ENCODE measurements at regions not wholly inside any gene's neighbourhood (a gene's known extent, or its start where the extent isn't known, plus 50 kb on each side); places are given as distances from the start of the nearest gene placed in this dataset.

GRCh38 chr18:8942909-8943545 is 159.5 kb upstream of the NDUFV2 start:
- no peaks in the 10 kb centered on the region for H3K9me1 ChIP-seq (ENCODE audit: control insufficient read depth, extremely low read depth, insufficient read depth, low read length)
- H3K36me3 ChIP-seq (ENCODE audit: control insufficient read depth in 2 of 2, extremely low read depth in 1 of 2, insufficient read depth in 2 of 2, low read length in 2 of 2) = no peaks in the 10 kb centered on the region
- no peaks in the 10 kb centered on the region for H4K20me1 ChIP-seq (ENCODE audit: control insufficient read depth, extremely low read depth, insufficient read depth, low read length)
- no peak overlapping the region for H3K9ac ChIP-seq (ENCODE audit: control insufficient read depth, extremely low read depth, insufficient read depth, low read length)
- no peaks in the 10 kb centered on the region for H3K27me3 ChIP-seq (ENCODE audit: control insufficient read depth, extremely low read depth, insufficient read depth, low read length)
- no peak for DNase-seq (ENCODE audit: low read depth, low spot score)
- peaks cover 4% of the 10 kb centered on the region for H3K9me3 ChIP-seq (ENCODE audit: control insufficient read depth, low read depth, low read length)
- dilution Hi-C loops (cut with MboI; ENCODE audit: extremely low pct_ligation_motif_present, low sequenced_read_pairs) = no loop called here
- H2AFZ ChIP-seq (ENCODE audit: control insufficient read depth, low read length) = no peak overlapping the region
- H3K4me2 ChIP-seq (ENCODE audit: control insufficient read depth, extremely low read depth, insufficient read depth, low read depth, low read length) = no peak overlapping the region
- no peak for FAIRE-seq
- TF ChIP-seq EZH2 (IDR thresholded peaks at IDR 0.05; ENCODE audit: low read length) (no peak), CTCF (optimal IDR thresholded peaks at IDR 0.05 in 1 of 3, IDR thresholded peaks at IDR 0.05 in 1 of 3, conservative IDR thresholded peaks at IDR 0.05 in 1 of 3; ENCODE audit: extremely low read depth in 1 of 3, insufficient read depth in 2 of 3, low read length in 3 of 3) (no peak)
- H3K79me2 ChIP-seq (ENCODE audit: control insufficient read depth, insufficient read depth, low read length) = no peaks in the 10 kb centered on the region
- no peak overlapping the region for H3K4me3 ChIP-seq (ENCODE audit: control insufficient read depth in 2 of 3, extremely low read depth in 1 of 3, insufficient read depth in 2 of 3, low read depth in 1 of 3, low read length in 3 of 3)
- peaks cover 18% of the 10 kb centered on the region for H3K4me1 ChIP-seq (ENCODE audit: control insufficient read depth, extremely low read depth, insufficient read depth, low read length)
- H3K27ac ChIP-seq (ENCODE audit: control insufficient read depth, insufficient read depth, low read length) = no peak overlapping the region

GRCh38 chr18:8943900-8944870 is 158.3 kb upstream of the NDUFV2 start:
- Histone ChIP-seq H3K4me3 (ENCODE audit: control insufficient read depth in 2 of 3, extremely low read depth in 1 of 3, insufficient read depth in 2 of 3, low read depth in 1 of 3, low read length in 3 of 3) (no peak overlapping the region), H3K27me3 (ENCODE audit: control insufficient read depth, extremely low read depth, insufficient read depth, low read length) (no peaks in the 10 kb centered on the region), H2AFZ (ENCODE audit: control insufficient read depth, low read length) (no peak overlapping the region), H3K36me3 (ENCODE audit: control insufficient read depth in 2 of 2, extremely low read depth in 1 of 2, insufficient read depth in 2 of 2, low read length in 2 of 2) (no peaks in the 10 kb centered on the region), H4K20me1 (ENCODE audit: control insufficient read depth, extremely low read depth, insufficient read depth, low read length) (no peaks in the 10 kb centered on the region), H3K4me1 (ENCODE audit: control insufficient read depth, extremely low read depth, insufficient read depth, low read length) (peaks cover 25% of the 10 kb centered on the region), H3K9me1 (ENCODE audit: control insufficient read depth, extremely low read depth, insufficient read depth, low read length) (no peaks in the 10 kb centered on the region), H3K79me2 (ENCODE audit: control insufficient read depth, insufficient read depth, low read length) (no peaks in the 10 kb centered on the region), H3K9ac (ENCODE audit: control insufficient read depth, extremely low read depth, insufficient read depth, low read length) (no peak overlapping the region), H3K9me3 (ENCODE audit: control insufficient read depth, low read depth, low read length) (peaks cover 4% of the 10 kb centered on the region), H3K4me2 (ENCODE audit: control insufficient read depth, extremely low read depth, insufficient read depth, low read depth, low read length) (no peak overlapping the region), H3K27ac (ENCODE audit: control insufficient read depth, insufficient read depth, low read length) (no peak overlapping the region)
- DNase-seq (ENCODE audit: low read depth, low spot score) (no peak), FAIRE-seq (peak; percentile 48)
- TF ChIP-seq EZH2 (IDR thresholded peaks at IDR 0.05; ENCODE audit: low read length) (no peak), CTCF (optimal IDR thresholded peaks at IDR 0.05 in 1 of 3, IDR thresholded peaks at IDR 0.05 in 1 of 3, conservative IDR thresholded peaks at IDR 0.05 in 1 of 3; ENCODE audit: extremely low read depth in 1 of 3, insufficient read depth in 2 of 3, low read length in 3 of 3) (no peak)
- dilution Hi-C loops (cut with MboI; ENCODE audit: extremely low pct_ligation_motif_present, low sequenced_read_pairs) = no loop called here
